GM12874 (cell line): ENCODE measurements at regions not wholly inside any gene's neighbourhood (a gene's known extent, or its start where the extent isn't known, plus 50 kb on each side); places are given as distances from the start of the nearest gene placed in this dataset.

ENCODE experiments used
- TF ChIP-seq, protein P1 (sequence below): IDR thresholded peaks from 2 replicates; pipeline ENCODE4 v1.5.1; 2011; ENCODE audit warnings: low read depth, mild to moderate bottlenecking, control low read depth, low read length, moderate library complexity; ENCODE audit not compliant: insufficient read depth

- TF ChIP-seq, protein P1, sequence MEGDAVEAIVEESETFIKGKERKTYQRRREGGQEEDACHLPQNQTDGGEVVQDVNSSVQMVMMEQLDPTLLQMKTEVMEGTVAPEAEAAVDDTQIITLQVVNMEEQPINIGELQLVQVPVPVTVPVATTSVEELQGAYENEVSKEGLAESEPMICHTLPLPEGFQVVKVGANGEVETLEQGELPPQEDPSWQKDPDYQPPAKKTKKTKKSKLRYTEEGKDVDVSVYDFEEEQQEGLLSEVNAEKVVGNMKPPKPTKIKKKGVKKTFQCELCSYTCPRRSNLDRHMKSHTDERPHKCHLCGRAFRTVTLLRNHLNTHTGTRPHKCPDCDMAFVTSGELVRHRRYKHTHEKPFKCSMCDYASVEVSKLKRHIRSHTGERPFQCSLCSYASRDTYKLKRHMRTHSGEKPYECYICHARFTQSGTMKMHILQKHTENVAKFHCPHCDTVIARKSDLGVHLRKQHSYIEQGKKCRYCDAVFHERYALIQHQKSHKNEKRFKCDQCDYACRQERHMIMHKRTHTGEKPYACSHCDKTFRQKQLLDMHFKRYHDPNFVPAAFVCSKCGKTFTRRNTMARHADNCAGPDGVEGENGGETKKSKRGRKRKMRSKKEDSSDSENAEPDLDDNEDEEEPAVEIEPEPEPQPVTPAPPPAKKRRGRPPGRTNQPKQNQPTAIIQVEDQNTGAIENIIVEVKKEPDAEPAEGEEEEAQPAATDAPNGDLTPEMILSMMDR = no peak
Measured at GRCh38 chr9:135415586-135415985, 64.0 kb upstream of the PPP1R26 start.

- TF ChIP-seq, protein P1 = no peak
Measured at GRCh38 chr9:135416664-135417290, 62.8 kb upstream of the PPP1R26 start.

GRCh38 chr9:135418161-135418560 is 61.4 kb upstream of the PPP1R26 start:
- TF ChIP-seq, protein P1 = no peak

GRCh38 chr9:135419106-135419505 is 60.5 kb upstream of the PPP1R26 start:
- TF ChIP-seq, protein P1 = no peak

GRCh38 chr9:135422341-135422944 is 57.1 kb upstream of the PPP1R26 start:
- TF ChIP-seq, protein P1 = no peak

DNA sequence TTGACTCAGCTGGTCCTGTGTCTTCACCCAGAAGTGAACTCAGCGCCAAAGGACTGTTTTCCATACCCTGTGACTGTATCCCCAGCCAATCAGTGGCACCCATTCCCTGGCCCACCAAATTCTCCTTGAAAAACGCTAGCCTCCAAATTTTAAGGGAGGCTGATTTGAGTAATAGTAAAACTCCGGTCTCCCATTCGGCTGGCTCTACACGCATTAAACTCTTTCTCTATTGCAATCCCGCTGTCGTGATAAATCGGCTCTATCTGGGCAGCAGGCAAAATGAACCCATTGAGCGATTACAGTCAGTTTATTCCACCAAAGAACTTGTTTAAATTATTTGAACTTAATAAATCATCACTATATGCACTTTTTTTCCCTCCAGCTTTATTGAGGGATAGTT is 55.9 kb upstream of the PPP1R26 start:
- TF ChIP-seq, protein P1 = no peak
